Left ventricle myocardium superior (tissue), 1 donor: ENCODE measurements at regions not wholly inside any gene's neighbourhood (a gene's known extent, or its start where the extent isn't known, plus 50 kb on each side); places are given as distances from the start of the nearest gene placed in this dataset.

ENCODE experiments used
- ATAC-seq: fragments of 200-7000 bp; cut with Tn5 transposase; one replicate; pipeline ENCODE4 v1.9.1; 2020; ENCODE audit warnings: mild to moderate bottlenecking, moderate library complexity
- DNase-seq: peaks from one replicate; pipeline ENCODE4 v3.0.0-alpha.2; 2020
- intact Hi-C: fragments of 100-400 bp; cut with micrococcal nuclease; formaldehyde crosslinking; loops from one replicate; pipeline ENCODE4 v1.11.0; 2022
- donor health status: DM: no; HTN: yes; CAD: no; lungs with severe emphysema.

DNA sequence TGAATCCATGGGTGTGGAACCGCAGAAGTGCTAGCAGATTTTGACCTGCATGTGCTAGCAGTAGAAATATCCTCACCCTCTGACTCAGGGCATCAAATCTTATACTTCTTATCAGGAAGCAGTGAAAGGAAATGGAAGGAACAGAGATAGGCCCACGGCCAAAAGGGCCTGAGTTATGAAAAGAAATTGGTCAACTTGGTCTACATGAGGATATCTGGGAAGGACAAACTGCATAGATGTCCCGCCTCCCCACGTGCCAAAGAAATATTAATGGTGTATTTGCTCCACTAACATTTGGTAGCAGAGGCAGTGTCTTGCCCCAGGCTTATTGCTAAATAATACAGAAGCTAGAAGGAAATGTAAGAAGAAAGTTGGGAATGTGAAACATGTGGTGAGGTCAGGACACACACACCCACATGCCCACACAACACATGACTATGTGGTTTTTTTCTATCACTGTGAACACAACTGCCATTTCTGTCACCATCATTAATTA, 93.6 kb upstream of the COL8A1 start:
- peak; percentile 32 for DNase-seq
- intact Hi-C loops = no loop called here
- peak; percentile 55 for ATAC-seq

DNA sequence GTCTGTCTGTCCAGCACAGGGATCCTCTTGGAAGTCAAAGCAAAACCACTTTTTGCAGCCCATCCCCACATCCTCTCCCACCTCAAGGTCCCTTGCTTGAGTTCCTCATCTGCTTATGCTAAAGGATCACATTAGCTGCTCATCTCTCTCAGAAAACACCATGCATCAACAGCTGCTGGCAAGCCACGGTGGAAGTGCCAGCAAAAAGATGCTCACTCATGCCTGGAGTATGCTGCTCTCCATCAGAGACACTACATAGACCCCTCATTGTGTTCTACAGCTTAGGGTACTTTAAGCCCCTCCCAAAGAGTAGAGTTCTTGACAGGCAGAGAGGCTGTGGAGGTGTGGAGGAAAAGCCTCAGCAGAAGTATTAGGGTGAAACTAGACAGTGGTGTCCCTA, 94.6 kb upstream of the COL8A1 start:
- DNase-seq (no peak), ATAC-seq (no peak)
- intact Hi-C loops = no loop called here

DNA sequence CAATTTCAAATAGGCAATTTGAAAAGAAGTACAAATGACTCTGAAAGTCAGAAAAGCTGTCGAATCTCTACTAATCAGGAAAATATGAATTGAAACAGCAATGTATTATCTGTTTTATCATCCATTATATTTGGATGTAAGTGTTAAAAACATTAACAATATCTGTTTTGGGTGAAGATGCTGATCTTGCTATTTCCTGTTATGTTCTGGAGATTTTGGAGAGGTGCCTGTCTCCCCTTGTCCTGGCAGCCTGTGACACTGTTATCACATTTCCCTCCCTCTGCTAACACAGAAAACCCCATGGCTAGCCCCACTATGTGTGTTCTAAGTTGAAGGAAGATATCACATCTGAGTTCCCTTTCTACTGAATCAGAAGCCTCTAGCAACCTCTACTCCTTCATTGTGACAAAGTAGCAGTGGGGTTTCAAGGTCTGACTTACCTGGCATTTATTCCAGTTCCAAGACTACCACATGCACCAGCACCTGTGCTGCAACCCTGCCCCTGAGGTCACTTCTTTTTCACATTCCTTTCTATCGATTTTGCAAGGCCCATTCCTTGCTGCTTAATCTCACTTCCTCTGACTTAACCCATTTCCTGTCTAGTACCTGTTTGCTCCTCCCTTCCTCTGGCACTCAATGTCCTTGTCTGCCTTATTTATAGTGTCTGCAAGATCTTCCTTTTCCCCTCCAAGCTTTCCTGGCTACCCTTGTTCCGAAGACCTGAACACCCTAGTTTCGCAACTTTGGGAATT, 95.5 kb upstream of the COL8A1 start:
- no peak for DNase-seq
- no peak for ATAC-seq
- intact Hi-C loops = no loop called here

DNA sequence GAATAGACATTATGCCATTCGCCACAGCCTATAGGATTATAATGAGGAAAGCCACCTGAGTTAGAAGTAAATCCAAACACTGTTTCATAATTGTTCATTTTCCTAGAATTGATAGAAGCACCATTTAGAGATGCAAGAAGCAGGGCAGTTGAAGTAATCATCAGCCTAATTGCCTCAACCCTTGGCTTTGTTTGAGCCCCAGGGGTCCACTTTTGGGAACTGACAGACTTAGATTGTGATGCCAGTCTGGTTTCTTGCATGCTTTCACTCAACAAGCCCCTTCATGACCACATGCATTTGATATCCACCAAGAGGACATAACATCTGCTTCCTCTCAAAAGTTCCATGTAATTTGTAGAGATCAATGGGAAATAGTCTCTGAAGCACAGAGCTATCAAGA, 97.2 kb upstream of the COL8A1 start:
- DNase-seq (no peak), ATAC-seq (no peak)
- intact Hi-C loops = no loop called here

DNA sequence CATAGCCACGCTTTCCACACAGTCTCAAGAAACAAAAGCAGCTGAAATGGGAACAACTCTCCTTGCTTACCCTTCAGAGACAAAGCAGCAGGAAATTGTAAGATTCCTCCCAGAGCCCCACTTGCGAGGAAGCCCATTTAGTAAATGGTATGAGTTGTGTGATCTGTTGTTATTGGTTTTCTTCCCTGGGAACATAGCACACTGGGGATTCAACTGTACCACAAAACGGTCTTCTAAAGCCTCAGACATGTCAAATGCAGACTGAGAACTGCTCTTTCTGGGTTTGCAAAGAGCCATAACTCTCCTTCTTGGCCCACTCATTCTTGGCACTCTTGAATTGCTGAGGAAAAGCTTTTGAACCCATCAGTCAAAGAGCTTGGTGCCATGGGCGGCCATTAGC, 101.0 kb upstream of the COL8A1 start:
- peak; percentile 28 for ATAC-seq
- intact Hi-C loops = no loop called here
- DNase-seq = no peak

DNA sequence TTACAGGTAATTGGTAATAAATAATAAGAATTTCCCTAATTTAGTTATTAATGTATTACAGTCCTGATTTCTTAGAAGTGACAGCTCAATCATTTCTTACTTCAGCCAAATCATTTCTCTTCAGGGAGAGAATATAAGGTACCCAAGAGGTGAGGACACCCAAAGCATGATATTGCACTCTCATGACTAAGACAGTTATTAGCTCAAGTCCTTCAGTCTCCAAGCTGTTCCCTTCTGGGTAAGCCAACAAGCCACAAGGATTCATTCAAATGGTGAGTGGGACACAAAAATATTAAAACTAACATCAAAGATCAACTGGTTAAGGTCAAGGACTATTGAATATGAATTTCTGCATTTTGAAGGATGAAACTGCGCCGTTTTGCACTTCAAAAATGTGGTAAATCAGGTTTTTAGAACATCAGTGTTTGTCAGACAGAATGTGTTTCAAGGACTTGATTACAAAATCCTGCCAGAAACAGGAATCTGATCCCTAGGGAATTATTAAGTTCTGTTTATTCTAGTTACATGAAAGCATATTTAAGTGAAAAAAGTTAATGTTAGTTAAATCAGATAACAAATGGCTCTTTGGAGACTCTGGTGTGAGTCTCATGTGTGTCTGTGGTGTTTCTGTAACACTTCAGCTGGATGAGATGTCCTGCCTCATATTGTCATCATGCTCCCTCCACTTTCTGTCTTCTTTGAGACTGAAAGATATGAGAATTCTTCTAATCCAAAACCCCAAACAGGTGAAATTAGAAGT, 101.7 kb upstream of the COL8A1 start:
- intact Hi-C loops = no loop called here
- ATAC-seq (peak; percentile 61), DNase-seq (no peak)

DNA sequence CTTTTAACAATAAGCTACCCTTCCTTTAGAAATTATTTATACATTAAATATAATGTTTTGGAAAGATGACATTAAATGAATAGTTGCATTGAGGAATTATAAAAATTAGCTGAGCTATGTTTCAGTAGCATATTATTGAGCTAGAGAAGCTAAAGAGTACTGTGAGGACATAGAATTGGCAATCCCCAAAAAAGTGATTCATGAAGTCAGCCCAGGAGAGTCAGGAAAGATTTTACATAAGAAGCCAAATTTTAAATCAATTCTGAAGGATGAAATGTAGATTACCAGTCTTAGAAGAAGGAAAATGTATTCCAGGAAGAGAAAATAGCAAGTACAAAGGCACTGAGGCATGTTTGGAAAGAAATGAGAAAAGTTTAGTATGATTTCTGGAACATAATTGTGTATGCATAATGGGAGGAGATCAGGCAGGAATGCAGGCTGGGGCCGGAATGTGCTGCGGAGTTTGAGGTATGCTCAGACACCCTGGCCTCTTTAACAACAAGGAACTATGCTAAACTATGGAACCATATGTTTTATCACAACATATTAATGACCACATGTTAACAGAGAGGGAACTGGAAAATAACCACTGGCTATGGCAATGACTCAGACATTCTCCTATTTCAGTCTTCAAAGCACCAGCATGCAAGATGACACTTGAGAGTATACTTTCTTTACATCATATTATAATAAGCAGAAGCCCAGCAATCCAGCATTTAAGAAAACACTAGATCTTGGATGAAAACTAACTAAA, 103.3 kb upstream of the COL8A1 start:
- DNase-seq (no peak), ATAC-seq (no peak)
- intact Hi-C loops = no loop called here

DNA sequence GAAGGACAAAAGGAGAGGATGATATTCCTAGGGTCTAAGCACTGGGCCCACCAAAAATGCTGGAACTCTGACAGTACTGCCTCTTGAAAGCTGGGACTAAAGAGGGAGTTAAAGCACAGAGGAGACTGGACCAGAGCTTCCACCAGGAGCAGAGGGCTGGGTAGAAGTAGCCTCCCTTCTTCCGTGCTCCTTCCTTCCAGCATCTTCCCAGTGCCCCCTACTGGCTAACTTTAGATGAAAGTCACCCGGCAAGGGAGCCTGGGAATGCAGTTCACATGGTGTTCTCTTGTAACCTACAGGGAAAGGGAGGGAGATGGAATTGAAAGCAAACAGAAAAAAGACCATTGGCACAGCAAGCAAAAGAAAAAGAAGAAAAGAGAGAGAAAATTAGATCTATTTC, 106.1 kb upstream of the COL8A1 start:
- ATAC-seq (peak; percentile 83), DNase-seq (peak; percentile 29)
- intact Hi-C loops = no loop called here

DNA sequence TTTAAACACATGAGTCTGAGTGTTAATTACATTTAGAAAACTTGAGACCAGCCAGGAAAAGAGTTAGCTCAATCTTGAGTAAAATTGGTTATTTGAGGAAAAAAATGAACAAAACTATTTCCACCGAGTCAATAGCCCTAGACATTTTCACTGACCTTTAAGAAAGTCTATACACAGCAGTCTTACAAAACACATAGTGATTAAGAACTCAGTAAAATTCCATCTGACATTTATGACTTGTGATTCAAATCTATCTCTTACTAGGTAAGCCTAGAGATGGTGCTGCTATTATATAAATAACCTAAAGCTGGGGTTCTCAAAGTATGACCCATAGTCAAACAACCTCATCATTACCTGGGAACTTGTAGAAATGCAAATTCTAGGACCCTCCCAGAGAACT, 109.1 kb upstream of the COL8A1 start:
- intact Hi-C loops = no loop called here
- no peak for ATAC-seq
- DNase-seq = no peak

DNA sequence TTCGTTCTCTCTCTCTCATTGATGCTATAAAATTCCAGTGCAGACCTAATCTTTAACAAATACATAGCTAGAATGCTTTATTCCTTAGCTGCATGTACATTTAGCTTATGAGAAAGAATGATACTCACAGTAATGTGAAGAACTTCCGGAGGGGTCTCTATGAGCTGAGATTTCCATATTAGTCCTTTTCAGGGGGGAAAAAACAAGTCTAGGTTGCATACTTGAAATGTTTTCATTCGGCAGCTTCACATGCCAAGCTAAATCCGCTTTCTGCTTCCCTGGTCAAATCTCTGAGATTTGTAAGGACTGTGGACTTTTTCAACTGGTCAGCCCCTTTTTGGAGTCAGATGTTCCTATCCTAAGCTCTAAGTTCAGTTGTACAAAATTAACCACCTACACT, 111.5 kb upstream of the COL8A1 start:
- no peak for ATAC-seq
- no peak for DNase-seq
- intact Hi-C loops = no loop called here

DNA sequence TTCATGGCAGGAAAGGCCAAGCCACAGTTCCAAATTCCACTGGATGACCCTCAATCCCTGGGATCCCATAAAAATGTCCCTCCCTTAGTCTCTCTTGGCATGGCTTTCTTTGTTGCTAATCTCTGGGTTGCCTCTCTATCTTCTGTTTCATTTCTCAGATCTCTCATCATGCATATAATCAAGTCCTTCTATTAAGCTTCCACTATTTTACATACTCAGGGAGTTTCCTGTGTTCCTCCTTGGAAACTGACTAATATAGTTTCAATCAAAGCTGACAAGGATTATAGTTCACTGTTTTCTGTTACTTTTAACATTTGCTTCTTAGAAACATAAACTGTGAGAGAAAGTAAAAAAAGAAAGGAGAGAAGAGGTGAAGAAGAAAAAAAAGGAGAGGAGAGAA, 113.8 kb upstream of the COL8A1 start:
- ATAC-seq = no peak

DNA sequence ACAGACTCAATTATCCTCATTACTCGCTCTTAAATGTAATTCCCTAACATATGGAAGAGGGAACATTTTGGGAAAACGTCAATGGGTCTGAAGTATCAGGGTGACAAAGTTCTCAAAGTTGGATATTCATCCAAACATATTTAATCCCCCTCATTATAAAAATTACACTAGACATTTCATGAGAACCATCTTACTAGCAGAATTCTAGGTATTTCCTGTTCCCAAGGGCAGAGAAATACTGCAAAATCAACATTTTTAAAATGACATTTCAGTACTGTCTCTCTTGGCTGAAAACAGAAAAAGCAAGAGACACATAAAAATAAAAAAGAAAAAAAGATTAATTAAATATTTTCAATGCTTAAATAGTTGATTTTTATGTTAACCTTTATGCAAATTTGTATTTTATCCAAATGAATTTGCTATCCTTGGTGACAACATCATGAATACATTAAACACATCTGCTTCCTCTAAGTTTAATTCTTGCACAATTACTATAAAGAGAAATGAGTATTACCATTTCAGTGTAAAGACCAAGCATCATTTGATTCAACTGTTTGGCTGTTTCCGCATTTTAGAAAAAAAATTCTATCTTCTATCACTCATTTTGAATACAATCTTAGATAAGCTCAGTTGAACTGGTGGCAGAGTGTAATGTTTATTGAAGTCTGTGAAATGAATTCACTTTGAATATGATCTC, 114.8 kb upstream of the COL8A1 start:
- intact Hi-C loops = no loop called here
- DNase-seq (no peak), ATAC-seq (no peak)

More for the DNA sequence above, 113.8 kb upstream of the COL8A1 start:
- DNase-seq = no peak
- intact Hi-C loops = no loop called here

DNA sequence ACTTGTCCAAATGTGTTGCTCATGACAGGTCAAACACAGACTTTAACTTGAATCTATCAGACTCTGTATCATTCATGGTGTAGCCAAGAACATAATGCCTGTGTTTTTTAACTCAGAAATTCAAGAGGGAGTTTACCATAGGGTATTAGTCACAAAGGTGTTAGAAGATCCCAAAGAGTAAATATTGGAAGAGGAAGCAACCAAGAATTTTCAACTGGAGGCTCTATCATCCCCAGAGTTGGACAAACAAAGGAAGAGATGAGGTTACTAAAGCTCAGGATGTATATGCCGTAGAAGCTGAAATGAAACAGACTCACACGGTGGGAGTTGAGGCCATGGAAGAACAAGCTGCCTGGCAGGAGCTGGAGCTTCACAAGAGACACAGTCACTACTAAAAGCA, 116.2 kb upstream of the COL8A1 start:
- no peak for DNase-seq
- intact Hi-C loops = no loop called here
- no peak for ATAC-seq

DNA sequence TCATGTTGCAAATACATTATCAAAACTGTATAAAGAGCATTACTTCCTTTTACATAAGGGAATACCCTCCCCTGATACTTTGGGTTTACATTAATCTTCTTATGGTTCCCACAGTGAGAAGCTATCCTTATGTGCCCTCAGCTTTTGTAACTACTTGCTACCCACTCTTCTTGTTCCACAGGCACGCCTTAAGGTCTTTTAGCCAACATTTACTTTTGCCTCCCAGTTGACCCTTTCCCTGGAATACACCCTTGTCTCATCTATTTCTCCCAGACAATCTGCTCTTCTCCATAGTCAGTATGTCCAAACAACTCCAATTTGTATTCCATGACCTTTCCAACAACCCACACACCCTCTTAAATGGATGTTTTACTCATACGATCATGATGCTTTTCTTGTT, 116.8 kb upstream of the COL8A1 start:
- ATAC-seq (no peak), DNase-seq (no peak)
- intact Hi-C loops = no loop called here

DNA sequence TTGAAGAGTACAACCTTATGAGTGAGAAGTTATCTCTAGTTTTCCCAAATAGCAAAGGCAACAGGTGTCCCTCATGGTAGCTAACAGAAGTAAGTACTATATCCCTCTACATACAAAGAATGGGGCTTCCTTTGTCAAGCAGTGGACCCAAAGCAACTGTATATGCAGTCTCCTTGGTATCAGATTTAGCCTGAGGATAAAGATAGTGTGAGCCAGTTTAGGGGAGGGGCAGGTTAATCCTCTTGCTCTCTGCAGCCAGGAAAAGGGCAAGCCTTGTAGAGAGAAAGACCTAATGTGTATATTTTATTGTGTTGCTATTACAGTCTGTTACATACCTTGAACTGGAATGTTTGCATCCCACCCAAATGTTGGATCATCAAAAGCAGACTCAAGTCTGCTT, 117.9 kb upstream of the COL8A1 start:
- ATAC-seq = no peak
- no peak for DNase-seq
- intact Hi-C loops = no loop called here

DNA sequence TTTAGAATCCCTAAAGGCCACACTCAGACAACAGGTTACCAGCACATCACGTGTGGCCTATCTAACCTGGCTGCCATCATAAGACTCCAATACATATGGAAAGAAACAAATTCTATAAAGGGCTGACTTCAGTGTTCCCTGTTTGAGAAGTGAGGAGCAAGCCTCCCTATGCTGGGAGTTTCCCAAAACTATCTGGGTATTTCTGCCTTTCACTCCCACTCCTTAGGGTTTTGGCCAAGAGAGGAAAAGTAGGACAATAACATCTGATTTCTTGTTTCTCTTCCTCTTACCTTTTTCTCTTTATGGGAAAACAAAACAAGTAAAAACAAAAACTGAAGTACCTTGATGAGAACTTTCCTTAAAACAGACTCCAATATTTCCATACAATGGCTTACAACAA, 121.5 kb upstream of the COL8A1 start:
- DNase-seq (no peak), ATAC-seq (no peak)
- intact Hi-C loops = no loop called here

DNA sequence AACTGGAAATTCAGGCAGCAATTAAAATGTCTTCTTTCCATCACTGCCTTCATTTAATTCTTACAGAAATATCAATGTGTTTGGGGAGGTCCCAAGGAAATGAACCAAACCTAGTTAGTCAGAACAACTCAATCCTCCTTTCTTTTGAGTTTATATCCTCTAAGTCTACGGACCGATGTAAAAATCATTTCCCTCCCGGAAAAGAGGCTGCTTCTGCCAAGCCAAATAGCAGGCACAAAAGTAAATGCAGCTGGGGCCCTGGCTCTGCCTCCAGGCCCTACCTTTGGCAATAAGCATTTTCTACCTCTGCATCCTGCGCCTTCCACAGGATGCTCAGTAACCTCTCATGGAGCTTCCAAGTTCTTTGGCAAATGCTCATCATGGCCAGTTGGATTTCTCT, 122.5 kb upstream of the COL8A1 start:
- ATAC-seq = no peak
- intact Hi-C loops = no loop called here
- no peak for DNase-seq

DNA sequence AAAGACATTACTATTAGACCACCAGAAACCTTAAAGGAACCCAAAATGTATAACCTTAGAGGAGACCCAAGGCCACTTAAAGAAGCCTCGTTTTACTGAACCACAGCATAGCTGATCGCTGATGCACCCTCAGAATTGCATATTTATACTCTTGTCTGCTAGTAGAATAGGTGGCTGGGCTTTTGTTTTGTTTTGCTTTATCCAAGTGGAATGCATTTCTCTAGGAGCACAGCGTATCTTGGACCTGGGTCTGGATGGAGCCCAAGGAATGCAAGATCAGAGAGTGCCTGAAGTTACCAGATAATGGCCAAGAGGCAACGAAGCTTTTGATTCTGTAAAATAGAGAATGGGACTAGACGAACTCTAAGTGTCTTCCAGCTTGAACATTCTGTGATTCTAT, 129.2 kb upstream of the COL8A1 start:
- intact Hi-C loops = loop anchor here (10.0 kb wide), 1 partner anchor 246 kb away; no protein-coding TSS in a partner anchor
- DNase-seq (no peak), ATAC-seq (peak; percentile 27)

DNA sequence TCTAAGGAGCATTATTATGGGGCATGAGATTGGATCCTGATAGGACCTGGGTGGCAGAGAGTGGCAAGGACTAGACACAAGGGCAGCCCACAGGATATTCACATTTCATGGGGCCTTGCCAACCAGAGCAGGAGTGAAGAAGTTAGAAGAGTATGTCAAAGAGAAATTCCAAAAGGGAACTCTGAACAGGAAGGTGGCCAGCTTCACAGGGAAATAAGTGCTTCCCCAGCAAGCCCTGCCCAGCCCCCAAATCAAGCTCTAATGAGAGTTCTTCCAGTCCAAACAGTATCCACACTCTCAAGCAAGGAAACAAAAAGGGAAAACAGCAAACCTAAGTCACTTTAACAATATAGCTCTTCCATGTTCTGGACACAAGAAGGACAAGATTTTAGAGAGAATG, 130.2 kb upstream of the COL8A1 start:
- intact Hi-C loops = loop anchor here (10.0 kb wide), 1 partner anchor 247 kb away; no protein-coding TSS in a partner anchor
- DNase-seq (no peak), ATAC-seq (peak; percentile 10)
